Activated naive CD8-positive, alpha-beta T cell treated with anti-CD3 and anti-CD28 coated beads for 36 hours (primary cell): ENCODE measurements at regions not wholly inside any gene's neighbourhood (a gene's known extent, or its start where the extent isn't known, plus 50 kb on each side); places are given as distances from the start of the nearest gene placed in this dataset.

ENCODE experiments used
- DNase-seq: peaks from one replicate; pipeline ENCODE4 v3.0.0; 2021
- H3K27ac Mint-ChIP-seq: one replicate; pipeline ENCODE4 v1.8.0; 2022; ENCODE audit warnings: mild to moderate bottlenecking, moderate library complexity, mixed read lengths
- H3K27me3 Mint-ChIP-seq: one replicate; pipeline ENCODE4 v1.8.0; 2022; ENCODE audit warnings: mild to moderate bottlenecking, mixed read lengths
- H3K36me3 Mint-ChIP-seq: one replicate; pipeline ENCODE4 v1.8.0; 2021; ENCODE audit warnings: mild to moderate bottlenecking, mixed read lengths
- H3K4me1 Mint-ChIP-seq: one replicate; pipeline ENCODE4 v1.8.0; 2021; ENCODE audit warnings: mixed read lengths
- H3K4me3 Mint-ChIP-seq: one replicate; pipeline ENCODE4 v1.8.0; 2022; ENCODE audit warnings: mild to moderate bottlenecking, moderate library complexity, mixed read lengths
- H3K9me3 Mint-ChIP-seq: one replicate; pipeline ENCODE4 v1.8.0; 2022; ENCODE audit warnings: mixed read lengths

DNA sequence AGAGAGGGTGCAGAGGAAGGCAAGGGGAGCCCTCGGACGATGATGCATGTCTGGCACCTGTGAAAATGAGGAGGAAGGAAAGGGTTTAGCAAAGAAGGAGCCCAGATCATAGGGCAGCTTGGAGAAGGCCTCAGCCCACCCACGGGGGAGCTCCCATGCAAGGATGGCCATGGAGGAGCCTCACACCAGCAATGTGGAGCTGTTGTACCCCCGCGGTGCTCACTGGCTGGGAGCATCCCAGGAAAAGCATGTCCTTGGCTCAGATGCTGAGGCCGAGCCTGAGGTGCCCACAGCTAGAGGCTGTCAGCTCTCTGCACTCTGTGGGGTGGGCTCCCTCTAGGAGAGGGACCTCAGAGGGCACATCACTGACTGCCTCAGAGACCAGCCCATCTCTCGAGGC is 622.6 kb downstream of the AACS start:
- no peaks in the 10 kb centered on the region for H3K36me3 Mint-ChIP-seq
- H3K27ac Mint-ChIP-seq: no peak overlapping the region
- H3K27me3 Mint-ChIP-seq: peaks cover 9% of the 10 kb centered on the region

DNA sequence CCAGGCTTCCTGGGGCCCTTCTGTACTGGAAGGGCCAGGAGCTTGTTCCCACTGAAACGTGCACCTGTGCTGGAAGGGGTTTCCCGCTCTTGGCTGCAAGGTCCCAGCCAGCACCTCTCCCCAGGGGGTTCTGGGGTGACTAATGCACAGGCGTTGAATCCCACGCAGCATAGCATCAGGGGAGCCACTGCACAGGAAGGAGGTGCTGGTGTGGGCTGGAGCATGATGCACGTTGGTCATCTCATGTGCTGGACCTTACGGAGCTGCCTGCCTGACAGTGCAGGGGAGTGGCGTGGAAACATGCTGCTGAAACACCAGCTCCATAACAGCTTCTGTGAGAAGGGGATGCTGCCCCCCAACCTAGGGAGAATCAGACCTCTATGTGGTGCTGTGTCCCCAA is 623.0 kb downstream of the AACS start:
- no peaks in the 10 kb centered on the region for H3K4me1 Mint-ChIP-seq
- no peak overlapping the region for H3K27ac Mint-ChIP-seq
- H3K4me3 Mint-ChIP-seq: no peak overlapping the region
- peaks cover 9% of the 10 kb centered on the region for H3K27me3 Mint-ChIP-seq
- H3K36me3 Mint-ChIP-seq: no peaks in the 10 kb centered on the region
- no peaks in the 10 kb centered on the region for H3K9me3 Mint-ChIP-seq
- no peak for DNase-seq

More for the DNA sequence above, 622.6 kb downstream of the AACS start:
- DNase-seq: no peak
- Mint-ChIP-seq H3K4me1 (no peaks in the 10 kb centered on the region), H3K9me3 (no peaks in the 10 kb centered on the region), H3K4me3 (no peak overlapping the region)

DNA sequence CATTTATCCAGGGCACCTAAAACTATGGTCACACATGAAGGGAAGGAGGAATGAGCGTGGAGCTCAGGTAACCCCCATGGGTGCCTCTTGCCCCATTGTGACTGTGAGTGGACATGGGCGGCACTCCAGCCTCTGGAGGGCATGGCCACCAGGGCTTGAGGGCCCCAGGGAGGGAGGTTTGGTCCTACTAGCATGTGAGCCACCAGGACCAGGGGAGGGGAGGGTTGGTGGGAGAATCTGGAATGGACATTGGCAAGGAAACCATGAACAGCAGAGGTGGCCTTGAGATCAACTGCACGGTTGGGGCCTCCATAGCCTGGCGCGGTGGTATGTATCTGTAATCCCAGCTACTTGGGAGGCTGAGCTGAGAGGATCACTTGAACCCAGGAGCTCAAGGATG is 623.6 kb downstream of the AACS start:
- Mint-ChIP-seq H3K4me3 (no peak overlapping the region), H3K27me3 (peaks cover 9% of the 10 kb centered on the region), H3K27ac (no peak overlapping the region), H3K9me3 (no peaks in the 10 kb centered on the region), H3K36me3 (no peaks in the 10 kb centered on the region), H3K4me1 (no peaks in the 10 kb centered on the region)
- no peak for DNase-seq

DNA sequence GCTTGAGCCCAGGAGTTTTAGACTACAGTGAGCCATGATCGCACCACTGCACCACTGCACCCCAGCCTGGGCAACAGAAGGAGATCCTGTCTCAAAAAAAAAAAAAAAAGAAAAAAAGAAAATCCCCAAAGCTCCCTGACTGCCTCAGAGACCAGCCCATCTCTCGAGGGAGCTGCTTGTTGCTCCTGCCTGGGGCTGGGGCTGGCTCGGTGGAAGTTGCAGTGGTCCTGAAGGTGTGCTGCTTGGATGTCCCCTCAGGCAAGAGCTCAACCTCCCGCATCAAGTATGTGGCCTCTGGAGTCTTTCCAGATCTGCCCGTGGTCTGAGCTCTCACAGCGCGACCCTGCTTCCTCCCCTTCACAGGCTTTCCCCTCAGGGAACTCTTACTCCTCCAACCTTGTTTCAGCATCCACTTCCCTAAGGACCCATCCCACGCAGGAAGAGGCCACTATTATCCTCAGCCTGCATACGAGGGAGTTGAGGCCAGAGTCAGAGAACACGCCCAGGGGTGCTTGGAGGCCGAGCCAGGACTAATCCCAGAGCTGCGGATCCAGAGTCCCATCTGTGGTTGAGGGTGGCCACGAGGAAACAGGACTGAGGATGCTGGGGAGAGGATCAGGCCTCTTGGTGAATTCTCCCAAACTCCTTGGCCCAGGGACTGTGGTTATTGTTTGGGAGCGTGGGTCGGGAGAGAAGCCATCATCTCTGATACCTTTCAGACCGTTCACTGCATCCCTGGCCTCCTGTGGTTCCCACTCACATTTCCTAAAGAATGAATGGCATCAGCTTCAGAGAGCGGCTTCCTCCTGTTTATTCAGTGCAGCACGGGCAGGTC is 624.6 kb downstream of the AACS start:
- Mint-ChIP-seq H3K27ac (no peak overlapping the region), H3K4me1 (no peaks in the 10 kb centered on the region), H3K27me3 (peaks cover 9% of the 10 kb centered on the region), H3K4me3 (no peak overlapping the region), H3K9me3 (no peaks in the 10 kb centered on the region), H3K36me3 (no peaks in the 10 kb centered on the region)
- DNase-seq: no peak

DNA sequence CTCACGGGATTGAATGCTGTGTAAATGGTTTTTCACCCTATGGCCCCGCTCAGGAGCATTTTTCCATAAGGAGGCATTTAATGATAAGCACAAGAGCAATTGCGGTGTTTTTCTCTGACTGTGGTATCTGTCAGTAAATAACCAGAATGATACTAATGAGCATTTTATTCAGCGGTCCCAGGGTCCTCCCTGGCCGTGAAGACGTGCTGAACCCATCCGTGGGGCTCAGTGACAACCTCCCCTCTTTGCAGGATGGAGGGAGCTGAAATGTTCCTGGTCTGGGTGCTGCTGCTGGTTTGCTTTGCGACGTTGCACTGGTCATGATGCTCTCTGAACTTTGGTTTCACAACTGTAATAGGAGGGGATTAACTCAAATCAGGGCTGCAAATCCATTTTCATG is 625.6 kb downstream of the AACS start:
- H3K36me3 Mint-ChIP-seq: no peaks in the 10 kb centered on the region
- no peak for DNase-seq
- H3K4me1 Mint-ChIP-seq: no peaks in the 10 kb centered on the region
- no peak overlapping the region for H3K4me3 Mint-ChIP-seq
- no peaks in the 10 kb centered on the region for H3K9me3 Mint-ChIP-seq
- H3K27me3 Mint-ChIP-seq: peaks cover 9% of the 10 kb centered on the region
- no peak overlapping the region for H3K27ac Mint-ChIP-seq

DNA sequence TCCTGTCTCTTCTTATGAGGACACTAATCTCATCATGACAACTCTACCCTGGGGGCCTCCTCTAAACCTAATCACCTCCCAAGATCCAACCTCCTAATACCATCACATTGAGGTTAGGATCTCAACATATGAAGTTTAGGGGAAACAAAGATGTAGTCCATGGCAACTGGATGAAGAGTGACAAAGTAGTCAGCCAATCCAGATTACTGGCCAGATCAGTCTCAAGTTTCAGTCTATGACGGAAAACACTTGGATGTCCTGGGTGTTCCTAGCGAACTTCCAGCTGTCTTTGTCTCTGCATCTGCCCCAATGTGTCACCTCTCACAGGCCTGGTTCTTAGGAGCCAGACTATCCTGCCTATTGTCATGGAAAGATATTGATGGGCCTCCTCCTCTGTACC is 630.8 kb downstream of the AACS start:
- H3K4me3 Mint-ChIP-seq: no peak overlapping the region
- no peaks in the 10 kb centered on the region for H3K9me3 Mint-ChIP-seq
- H3K27me3 Mint-ChIP-seq: peaks cover 3% of the 10 kb centered on the region
- DNase-seq: no peak
- H3K27ac Mint-ChIP-seq: no peak overlapping the region
- no peaks in the 10 kb centered on the region for H3K4me1 Mint-ChIP-seq
- H3K36me3 Mint-ChIP-seq: no peaks in the 10 kb centered on the region

DNA sequence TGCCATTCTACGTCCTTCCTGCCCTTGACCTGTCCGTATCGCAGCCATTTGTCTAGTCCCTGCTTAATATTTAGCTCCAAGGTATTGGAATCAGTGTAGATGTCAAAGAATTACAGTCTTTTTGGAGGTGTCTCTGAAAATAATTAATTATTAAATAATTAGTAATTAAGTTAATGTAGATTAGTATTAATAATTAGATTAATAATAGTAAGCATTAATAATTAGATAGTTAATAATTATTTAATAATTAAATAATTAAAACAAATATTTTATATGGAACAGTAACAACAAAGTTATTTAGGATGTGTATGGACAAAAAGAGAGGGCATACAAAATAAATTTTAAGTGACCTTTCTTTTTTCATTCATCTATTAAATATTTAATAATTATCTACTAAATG is 639.6 kb downstream of the AACS start:
- peaks cover 7% of the 10 kb centered on the region for H3K9me3 Mint-ChIP-seq
- H3K36me3 Mint-ChIP-seq: no peaks in the 10 kb centered on the region
- no peak overlapping the region for H3K27ac Mint-ChIP-seq
- no peak for DNase-seq
- H3K27me3 Mint-ChIP-seq: peaks cover 3% of the 10 kb centered on the region
- H3K4me3 Mint-ChIP-seq: no peak overlapping the region
- no peaks in the 10 kb centered on the region for H3K4me1 Mint-ChIP-seq

DNA sequence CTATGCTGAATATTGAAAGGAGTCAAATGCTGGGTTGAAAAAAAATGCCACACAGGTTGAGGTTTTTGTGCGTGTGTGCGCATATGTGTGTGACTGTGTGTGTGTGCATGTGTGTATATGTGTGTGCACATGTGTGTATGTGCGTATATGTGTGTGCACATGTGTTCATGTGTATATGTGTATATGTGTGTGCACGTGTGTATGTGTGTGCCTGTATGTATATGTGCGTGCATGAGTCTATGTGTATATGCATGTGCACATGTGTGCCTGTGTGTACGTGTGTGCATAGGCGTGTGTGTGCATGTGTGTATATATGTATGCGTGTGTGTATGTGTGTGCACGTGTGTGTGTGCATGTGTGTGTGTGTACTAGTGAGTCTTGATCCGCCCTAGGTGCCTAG is 655.7 kb downstream of the AACS start:
- H3K36me3 Mint-ChIP-seq: peaks cover 6% of the 10 kb centered on the region
- H3K4me3 Mint-ChIP-seq: no peak overlapping the region
- H3K27ac Mint-ChIP-seq: no peak overlapping the region
- H3K4me1 Mint-ChIP-seq: no peaks in the 10 kb centered on the region
- DNase-seq: no peak
- peaks cover 14% of the 10 kb centered on the region for H3K9me3 Mint-ChIP-seq
- H3K27me3 Mint-ChIP-seq: no peaks in the 10 kb centered on the region

DNA sequence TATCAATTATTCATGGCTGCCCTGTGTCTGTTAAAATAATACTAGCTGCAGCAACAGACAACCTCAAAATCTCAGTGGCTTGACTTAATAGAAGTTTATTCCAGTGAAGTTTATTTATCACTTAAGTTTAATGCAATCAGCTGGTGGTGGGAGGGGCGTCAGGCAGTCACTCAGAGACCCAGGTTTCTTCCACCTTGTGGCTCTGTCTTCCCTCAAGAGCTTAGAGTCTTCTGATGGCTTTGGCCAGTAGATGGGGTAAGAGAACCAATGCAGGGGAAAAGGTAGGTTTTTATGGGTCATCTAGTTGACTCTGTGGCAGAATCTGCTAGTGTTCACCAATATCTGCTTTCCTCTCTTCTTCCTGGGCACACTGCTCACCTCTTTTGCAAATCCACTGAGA is 668.9 kb downstream of the AACS start:
- no peaks in the 10 kb centered on the region for H3K9me3 Mint-ChIP-seq
- H3K4me1 Mint-ChIP-seq: no peaks in the 10 kb centered on the region
- H3K27me3 Mint-ChIP-seq: no peaks in the 10 kb centered on the region
- H3K4me3 Mint-ChIP-seq: no peak overlapping the region
- no peaks in the 10 kb centered on the region for H3K36me3 Mint-ChIP-seq
- no peak overlapping the region for H3K27ac Mint-ChIP-seq
- no peak for DNase-seq

DNA sequence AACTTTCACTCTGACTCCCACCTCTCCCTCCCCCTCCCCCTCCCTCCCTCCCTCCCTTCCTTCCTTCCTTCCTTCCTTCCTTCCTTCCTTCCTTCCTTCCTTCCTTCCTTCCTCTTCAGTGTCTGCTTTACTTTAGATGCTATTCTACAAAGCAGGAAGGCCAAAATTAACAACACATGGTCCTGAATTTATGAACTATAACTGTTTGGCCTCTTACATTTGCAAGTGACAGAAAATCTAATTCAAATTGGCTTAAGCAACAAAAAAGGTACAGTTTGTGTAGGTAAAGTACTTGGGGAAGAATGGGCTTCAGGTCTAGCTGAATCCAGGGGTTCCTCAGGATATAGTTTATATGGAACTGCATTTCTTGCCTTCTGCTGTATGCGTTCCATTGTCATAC is 673.0 kb downstream of the AACS start:
- Mint-ChIP-seq H3K27me3 (no peaks in the 10 kb centered on the region), H3K4me3 (no peak overlapping the region), H3K36me3 (no peaks in the 10 kb centered on the region), H3K27ac (no peak overlapping the region), H3K4me1 (no peaks in the 10 kb centered on the region), H3K9me3 (peaks cover 7% of the 10 kb centered on the region)
- DNase-seq: no peak

DNA sequence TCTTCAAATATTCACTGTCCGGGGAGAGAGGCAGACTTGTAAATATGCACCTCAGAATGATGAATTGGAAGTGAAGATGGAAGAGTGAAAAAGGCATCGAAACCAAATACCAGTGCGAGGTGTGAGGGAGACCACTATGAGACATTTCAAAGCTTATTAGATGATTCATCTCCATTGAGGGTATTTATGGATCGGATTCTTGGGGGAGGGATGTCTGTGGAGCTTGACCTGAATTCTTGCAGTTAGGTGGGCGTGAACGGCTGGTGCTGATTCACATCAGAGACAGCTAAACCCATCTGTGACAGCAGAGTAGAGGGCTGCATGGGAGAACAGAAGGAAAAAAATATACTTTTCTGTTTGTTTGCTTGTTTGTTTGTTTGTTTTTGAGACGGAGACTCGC is 677.2 kb downstream of the AACS start:
- Mint-ChIP-seq H3K4me1 (no peaks in the 10 kb centered on the region), H3K36me3 (no peaks in the 10 kb centered on the region), H3K27me3 (no peaks in the 10 kb centered on the region), H3K9me3 (peaks cover 7% of the 10 kb centered on the region), H3K4me3 (no peak overlapping the region), H3K27ac (no peak overlapping the region)
- no peak for DNase-seq

DNA sequence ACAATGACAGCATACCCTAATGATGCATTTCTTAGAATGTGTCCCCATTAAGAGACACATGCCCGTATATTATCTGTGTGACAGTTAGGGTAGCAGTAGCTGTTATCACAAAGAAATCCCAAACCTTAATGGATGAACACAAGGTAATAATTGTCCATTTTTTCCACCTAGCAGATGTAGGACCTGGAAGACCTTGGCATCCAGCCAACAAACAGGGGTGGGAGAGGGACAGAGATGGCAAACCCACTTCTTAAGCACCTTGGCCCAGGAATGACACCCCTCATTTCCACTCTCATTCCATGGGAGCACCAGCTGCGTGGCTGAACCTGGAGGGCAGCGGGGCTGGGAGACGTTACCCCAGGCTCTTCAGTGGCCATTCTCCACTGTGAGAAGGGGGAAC is 679.0 kb downstream of the AACS start:
- no peaks in the 10 kb centered on the region for H3K27me3 Mint-ChIP-seq
- DNase-seq: no peak
- H3K36me3 Mint-ChIP-seq: no peaks in the 10 kb centered on the region
- H3K9me3 Mint-ChIP-seq: peaks cover 9% of the 10 kb centered on the region
- H3K27ac Mint-ChIP-seq: no peak overlapping the region
- no peak overlapping the region for H3K4me3 Mint-ChIP-seq
- no peaks in the 10 kb centered on the region for H3K4me1 Mint-ChIP-seq

DNA sequence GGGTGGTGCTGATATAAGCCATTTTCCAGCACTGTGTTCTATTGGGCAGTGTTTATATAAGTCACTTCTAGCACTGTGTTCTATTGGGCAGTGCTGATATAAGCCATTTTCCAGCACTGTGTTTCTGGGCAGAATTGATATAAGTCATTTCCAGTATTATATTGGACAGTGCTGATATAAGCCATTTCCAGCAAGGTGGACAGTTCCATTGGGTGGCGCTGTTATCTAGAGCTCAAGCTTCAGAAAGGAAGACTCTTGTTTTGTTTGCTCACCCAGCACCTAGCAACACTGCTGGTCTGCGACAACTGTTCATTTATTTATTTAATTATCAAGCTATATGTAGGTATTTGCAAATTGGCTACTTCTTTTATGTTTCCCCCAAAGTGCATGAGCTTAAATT is 690.3 kb downstream of the AACS start:
- Mint-ChIP-seq H3K4me1 (no peaks in the 10 kb centered on the region), H3K36me3 (no peaks in the 10 kb centered on the region), H3K27ac (no peak overlapping the region), H3K27me3 (no peaks in the 10 kb centered on the region), H3K4me3 (no peak overlapping the region), H3K9me3 (peaks cover 3% of the 10 kb centered on the region)
- DNase-seq: no peak

DNA sequence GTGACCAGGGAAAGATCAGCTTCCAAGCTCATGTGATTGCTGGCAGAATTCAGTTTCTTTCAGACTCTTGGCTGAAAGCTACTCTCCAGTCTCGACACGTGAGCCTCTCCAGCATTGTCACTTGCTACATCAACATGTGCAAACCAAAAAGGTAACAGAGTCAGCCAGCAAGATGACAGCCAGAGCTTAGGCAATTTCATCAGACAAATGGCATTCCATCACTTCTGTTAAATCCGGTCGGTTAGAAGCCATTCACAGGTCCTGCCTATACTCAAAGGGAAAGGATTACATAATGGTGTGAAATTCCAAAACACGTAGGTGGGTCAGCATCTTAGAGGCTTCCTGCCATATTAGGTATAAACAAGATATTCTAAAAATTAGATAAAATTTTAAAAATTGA is 700.9 kb downstream of the AACS start:
- H3K27ac Mint-ChIP-seq: no peak overlapping the region
- no peak for DNase-seq
- no peaks in the 10 kb centered on the region for H3K27me3 Mint-ChIP-seq
- no peak overlapping the region for H3K4me3 Mint-ChIP-seq
- no peaks in the 10 kb centered on the region for H3K4me1 Mint-ChIP-seq
- H3K36me3 Mint-ChIP-seq: no peaks in the 10 kb centered on the region
- H3K9me3 Mint-ChIP-seq: no peaks in the 10 kb centered on the region

DNA sequence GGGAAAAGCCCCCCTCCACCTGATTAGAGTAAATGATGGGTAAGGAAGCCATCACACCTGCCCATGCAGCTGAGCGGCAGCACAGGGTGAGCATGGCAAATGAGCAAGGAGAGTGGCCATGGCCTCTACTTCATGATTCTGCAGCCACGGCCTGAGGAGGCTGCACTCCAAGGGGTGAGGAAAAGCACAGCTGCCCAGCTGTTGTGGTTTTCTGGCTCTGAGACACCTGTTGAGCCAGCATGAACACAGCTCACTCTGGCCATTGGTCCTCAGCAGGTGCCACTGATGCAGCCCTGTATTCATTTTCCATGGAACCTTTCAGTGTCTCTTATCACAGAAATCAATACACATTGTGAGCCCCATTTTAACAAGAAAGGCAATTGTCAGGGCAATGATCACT is 707.2 kb downstream of the AACS start:
- no peaks in the 10 kb centered on the region for H3K4me1 Mint-ChIP-seq
- H3K9me3 Mint-ChIP-seq: no peaks in the 10 kb centered on the region
- H3K36me3 Mint-ChIP-seq: no peaks in the 10 kb centered on the region
- H3K27me3 Mint-ChIP-seq: peaks cover 4% of the 10 kb centered on the region
- no peak for DNase-seq
- H3K27ac Mint-ChIP-seq: no peak overlapping the region
- no peak overlapping the region for H3K4me3 Mint-ChIP-seq

DNA sequence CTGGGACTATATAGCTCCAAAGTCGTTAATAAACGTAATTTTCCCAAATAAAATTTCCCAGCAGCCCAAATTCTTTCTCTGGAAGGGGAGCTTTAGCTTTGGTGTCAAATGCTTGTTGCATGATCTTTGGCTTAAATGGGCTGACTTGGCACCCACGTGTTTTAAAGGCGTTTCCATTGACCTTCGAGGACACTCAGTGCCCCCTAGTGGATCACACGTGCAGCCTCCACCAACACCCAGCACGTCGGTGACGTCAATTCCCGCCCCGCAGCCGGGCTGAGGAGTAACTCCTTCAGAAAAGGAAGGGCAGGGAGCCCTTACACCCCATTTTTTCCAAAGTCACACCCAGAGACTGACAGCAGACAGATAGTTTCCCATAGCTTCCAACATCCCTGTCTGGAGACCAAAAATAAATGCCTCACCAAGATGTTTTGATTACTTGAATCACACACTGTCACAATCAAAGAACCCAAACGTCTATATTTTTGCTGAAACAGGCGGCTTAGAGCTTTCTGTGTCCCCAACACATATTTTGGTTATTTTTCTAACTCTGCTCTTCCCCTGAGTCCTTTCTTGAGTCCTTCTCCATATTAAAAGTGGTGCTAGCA is 707.9 kb downstream of the AACS start:
- Mint-ChIP-seq H3K9me3 (no peaks in the 10 kb centered on the region), H3K27me3 (peaks cover 4% of the 10 kb centered on the region), H3K4me1 (no peaks in the 10 kb centered on the region), H3K36me3 (no peaks in the 10 kb centered on the region), H3K27ac (no peak overlapping the region), H3K4me3 (no peak overlapping the region)
- DNase-seq: peak; percentile 27
